ENCODE measurements at regions not wholly inside any gene's neighbourhood (a gene's known extent, or its start where the extent isn't known, plus 50 kb on each side); places are given as distances from the start of the nearest gene placed in this dataset.

- H3K4me1 ChIP-seq (ENCODE audit: insufficient read depth, low read length) = no peaks in the 10 kb centered on the region
- no peak overlapping the region for H4K8ac ChIP-seq (replicated peaks; ENCODE audit: insufficient read length, low read depth, low read length)
- Mint-ChIP-seq H3K4me1 (peaks cover 6% of the 10 kb centered on the region in 2 experiments; a peak in 3 of 4 replicates), H3K9me3 (no peaks in the 10 kb centered on the region), H3K27ac (no peak overlapping the region), H3K27me3 (ENCODE audit: low read depth) (no peaks in the 10 kb centered on the region), H3K36me3 (ENCODE audit: insufficient read depth in 1 of 3, low read depth in 3 of 3) (no peaks in the 10 kb centered on the region; a peak in 1 of 7 replicates), H3K4me3 (no peak overlapping the region)
- H3K14ac ChIP-seq (ENCODE audit: insufficient read depth, low read length) = no peak overlapping the region
- no peaks in the 10 kb centered on the region for H4K20me1 ChIP-seq (ENCODE audit: control insufficient read depth, insufficient read depth, insufficient read length)
- no peak overlapping the region for H3K18ac ChIP-seq (ENCODE audit: insufficient read length, low read depth, low read length)
- H2BK120ac ChIP-seq (ENCODE audit: low read depth, low read length, poor library complexity, severe bottlenecking) = no peak overlapping the region
- no CpG with 5 or more reads among the region's 1 CpG for WGBS (ENCODE audit: extremely low coverage, insufficient read length, low lambda C conversion rate)
- H2BK20ac ChIP-seq (ENCODE audit: low read depth, low read length, poor library complexity, severe bottlenecking) = no peak overlapping the region
- no peak for TF ChIP-seq CTCF (conservative IDR thresholded peaks at IDR 0.05)
- no peak overlapping the region for H3K9ac ChIP-seq (ENCODE audit: extremely low read depth, insufficient read length, low read length)
- DNase-seq = no peak
- H3K79me2 ChIP-seq (ENCODE audit: insufficient read depth, low read length) = no peaks in the 10 kb centered on the region
- no peaks in the 10 kb centered on the region for H3K23me2 ChIP-seq (ENCODE audit: insufficient read length, low read depth, low read length, poor library complexity, severe bottlenecking)
- H2BK12ac ChIP-seq (ENCODE audit: insufficient read length, low read depth, low read length) = no peak overlapping the region
- H3K4ac ChIP-seq (ENCODE audit: low read depth, low read length) = no peak overlapping the region
- no peaks in the 10 kb centered on the region for H3K9me3 ChIP-seq (ENCODE audit: control insufficient read depth, low read depth, low read length)
- H2BK15ac ChIP-seq (ENCODE audit: low read depth, low read length) = no peak overlapping the region
- no peak overlapping the region for H3K27ac ChIP-seq (ENCODE audit: insufficient read length, low read depth, low read length)
- H3K79me1 ChIP-seq (ENCODE audit: insufficient read depth, low read depth, low read length, poor library complexity, severe bottlenecking) = no peaks in the 10 kb centered on the region
- H3K27me3 ChIP-seq (ENCODE audit: insufficient read depth, low read length) = no peaks in the 10 kb centered on the region
- no peak overlapping the region for H2AFZ ChIP-seq (ENCODE audit: low read length)
- no peak overlapping the region for H4K91ac ChIP-seq (ENCODE audit: insufficient read length, low read depth, low read length)
- H3K4me2 ChIP-seq (ENCODE audit: insufficient read depth, insufficient read length, low read length) = no peak overlapping the region
- H2BK5ac ChIP-seq (ENCODE audit: insufficient read length, low read length) = no peak overlapping the region
- H3K23ac ChIP-seq (ENCODE audit: insufficient read length, low read depth, low read length) = no peak overlapping the region
- H2AK5ac ChIP-seq (ENCODE audit: insufficient read length, low read length) = no peak overlapping the region
- H3K56ac ChIP-seq (ENCODE audit: insufficient read length, low read depth, low read length) = no peak overlapping the region
- no peak overlapping the region for H4K5ac ChIP-seq (ENCODE audit: insufficient read length, low read depth, low read length)
- H3T11ph ChIP-seq (ENCODE audit: low read length) = no peak overlapping the region
These were observed 1068.6 kb downstream of the TAF11L14 start for GRCh38 chr5:18702821-18703220.

All from H9 (cell line).